Calu3 (cell line): ENCODE measurements at regions not wholly inside any gene's neighbourhood (a gene's known extent, or its start where the extent isn't known, plus 50 kb on each side); places are given as distances from the start of the nearest gene placed in this dataset.

Experiments
- BruUV-seq: library from RNA; stranded (reverse); fragments of 400-500 nt; replicated peaks from 2 replicates; lab custom pipeline; 2021; lab: Mats Ljungman, UMichigan
- CTCF ChIA-PET: fragments of 300-600 bp; sonication (Branson Sonifier 250); formaldehyde crosslinking; loops from one replicate; lab custom pipeline; 2022; ENCODE audit warnings: antibody characterized with exemption; lab: Charles Lee
- DNase-seq: peaks from one replicate; pipeline ENCODE4 v3.0.0; 2022
- H3K27ac Mint-ChIP-seq: one replicate; pipeline ENCODE4 v1.8.0; 2022; ENCODE audit warnings: mixed read lengths; ENCODE audit not compliant: unreplicated experiment
- H3K27me3 Mint-ChIP-seq: one replicate; pipeline ENCODE4 v1.8.0; 2022; ENCODE audit warnings: mixed read lengths; ENCODE audit not compliant: unreplicated experiment
- H3K36me3 Mint-ChIP-seq: one replicate; pipeline ENCODE4 v1.8.0; 2022; ENCODE audit warnings: mild to moderate bottlenecking, moderate library complexity, mixed read lengths; ENCODE audit not compliant: insufficient read depth, unreplicated experiment
- H3K4me1 Mint-ChIP-seq: one replicate; pipeline ENCODE4 v1.8.0; 2022; ENCODE audit warnings: mild to moderate bottlenecking, low read depth, mixed read lengths; ENCODE audit not compliant: unreplicated experiment
- H3K4me3 Mint-ChIP-seq: one replicate; pipeline ENCODE4 v1.8.0; 2022; ENCODE audit warnings: mild to moderate bottlenecking, low read depth, moderate library complexity, mixed read lengths; ENCODE audit not compliant: unreplicated experiment
- H3K9me3 Mint-ChIP-seq: one replicate; pipeline ENCODE4 v1.8.0; 2022; ENCODE audit warnings: low read depth, mixed read lengths; ENCODE audit not compliant: unreplicated experiment
- CTCF ChIP-seq: fragments of 200-600 bp; IDR thresholded peaks from one replicate; pipeline ENCODE4 v1.8.0; 2022; ENCODE audit warnings: antibody characterized with exemption; ENCODE audit not compliant: unreplicated experiment
- intact Hi-C: fragments of 100-400 bp; cut with micrococcal nuclease; formaldehyde crosslinking; loops from one replicate; pipeline ENCODE4 v1.10.0; 2022; ENCODE audit not compliant: unreplicated experiment

- CTCF ChIA-PET = no interaction called here
- Mint-ChIP-seq H3K27me3 (no peaks in the 10 kb centered on the region), H3K4me1 (no peaks in the 10 kb centered on the region), H3K9me3 (no peaks in the 10 kb centered on the region), H3K36me3 (no peaks in the 10 kb centered on the region), H3K27ac (no peak overlapping the region), H3K4me3 (no peak overlapping the region)
- BruUV-seq = no TSS peak
- no peak for DNase-seq
- TF ChIP-seq CTCF = no peak
- intact Hi-C loops = no loop called here
Measured at GRCh38 chr13:87302034-87302433, 369.1 kb upstream of the SLITRK5 start.

- no peak for DNase-seq
- CTCF ChIA-PET = no interaction called here
- H3K4me1 Mint-ChIP-seq = no peaks in the 10 kb centered on the region
- intact Hi-C loops = no loop called here
- H3K27ac Mint-ChIP-seq = no peak overlapping the region
- H3K27me3 Mint-ChIP-seq = no peaks in the 10 kb centered on the region
- no peaks in the 10 kb centered on the region for H3K9me3 Mint-ChIP-seq
- no peaks in the 10 kb centered on the region for H3K36me3 Mint-ChIP-seq
- no TSS peak for BruUV-seq
- no peak for TF ChIP-seq CTCF
- no peak overlapping the region for H3K4me3 Mint-ChIP-seq
Measured at GRCh38 chr13:87302931-87303330, 368.2 kb upstream of the SLITRK5 start.

GRCh38 chr13:87311165-87311564 is 360.0 kb upstream of the SLITRK5 start:
- H3K9me3 Mint-ChIP-seq = no peaks in the 10 kb centered on the region

GRCh38 chr13:87314822-87315221 is 356.3 kb upstream of the SLITRK5 start:
- Mint-ChIP-seq H3K4me1 (no peaks in the 10 kb centered on the region), H3K4me3 (no peak overlapping the region), H3K27me3 (no peaks in the 10 kb centered on the region), H3K9me3 (no peaks in the 10 kb centered on the region), H3K27ac (no peak overlapping the region), H3K36me3 (no peaks in the 10 kb centered on the region)
- no TSS peak for BruUV-seq
- CTCF ChIA-PET = no interaction called here
- intact Hi-C loops = no loop called here
- DNase-seq = no peak
- TF ChIP-seq CTCF = no peak

More at GRCh38 chr13:87311165-87311564, 360.0 kb upstream of the SLITRK5 start:
- Mint-ChIP-seq H3K27me3 (no peaks in the 10 kb centered on the region), H3K27ac (no peak overlapping the region), H3K4me1 (no peaks in the 10 kb centered on the region), H3K36me3 (no peaks in the 10 kb centered on the region), H3K4me3 (no peak overlapping the region)
- no peak for DNase-seq
- no TSS peak for BruUV-seq
- CTCF ChIA-PET = no interaction called here
- intact Hi-C loops = no loop called here
- TF ChIP-seq CTCF = no peak
